ENCODE measurements at regions not wholly inside any gene's neighbourhood (a gene's known extent, or its start where the extent isn't known, plus 50 kb on each side); places are given as distances from the start of the nearest gene placed in this dataset.
A peak's percentile ranks its signal among the peaks of the same experiment; 100 is the strongest.

DNA sequence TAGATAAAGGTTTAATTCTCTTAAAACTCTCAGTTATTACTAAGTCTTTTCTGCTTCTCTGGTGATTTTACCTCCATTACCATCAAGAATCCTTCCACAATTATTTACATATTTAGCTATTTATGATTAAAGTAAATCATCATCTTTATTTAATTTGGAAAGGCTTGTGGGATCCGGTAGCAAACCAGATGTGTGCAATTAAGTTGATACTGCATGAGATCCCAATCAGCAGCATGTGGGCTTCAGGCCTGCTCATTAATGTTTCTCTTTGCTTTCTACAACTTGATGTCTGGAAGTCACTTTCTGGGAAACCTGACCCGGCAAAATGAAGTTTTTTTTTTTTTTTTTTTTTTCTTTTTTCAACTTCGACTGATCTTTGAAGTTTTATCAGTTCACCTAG is 558.4 kb upstream of the ANO5 start:
- TF ChIP-seq GLIS3 (CRISPR knock-in tag; IDR thresholded peaks at IDR 0.05) (no peak), RARB (CRISPR knock-in tag; IDR thresholded peaks at IDR 0.05) (no peak), ARNTL (CRISPR knock-in tag; IDR thresholded peaks at IDR 0.05; ENCODE audit: borderline replicate concordance, low read depth) (no peak), ZC3H10 (CRISPR knock-in tag; IDR thresholded peaks at IDR 0.05) (no peak), TOX (CRISPR knock-in tag; IDR thresholded peaks at IDR 0.05; ENCODE audit: borderline replicate concordance) (no peak), CSDC2 (CRISPR knock-in tag; IDR thresholded peaks at IDR 0.05) (no peak), OSR1 (CRISPR knock-in tag; IDR thresholded peaks at IDR 0.05) (no peak), ISL1 (CRISPR knock-in tag; IDR thresholded peaks at IDR 0.05) (no peak; the same call in 1 of the 2 replicates), BACH2 (CRISPR knock-in tag; IDR thresholded peaks at IDR 0.05; ENCODE audit: borderline replicate concordance) (no peak)
- TF ChIP-seq, protein P1, sequence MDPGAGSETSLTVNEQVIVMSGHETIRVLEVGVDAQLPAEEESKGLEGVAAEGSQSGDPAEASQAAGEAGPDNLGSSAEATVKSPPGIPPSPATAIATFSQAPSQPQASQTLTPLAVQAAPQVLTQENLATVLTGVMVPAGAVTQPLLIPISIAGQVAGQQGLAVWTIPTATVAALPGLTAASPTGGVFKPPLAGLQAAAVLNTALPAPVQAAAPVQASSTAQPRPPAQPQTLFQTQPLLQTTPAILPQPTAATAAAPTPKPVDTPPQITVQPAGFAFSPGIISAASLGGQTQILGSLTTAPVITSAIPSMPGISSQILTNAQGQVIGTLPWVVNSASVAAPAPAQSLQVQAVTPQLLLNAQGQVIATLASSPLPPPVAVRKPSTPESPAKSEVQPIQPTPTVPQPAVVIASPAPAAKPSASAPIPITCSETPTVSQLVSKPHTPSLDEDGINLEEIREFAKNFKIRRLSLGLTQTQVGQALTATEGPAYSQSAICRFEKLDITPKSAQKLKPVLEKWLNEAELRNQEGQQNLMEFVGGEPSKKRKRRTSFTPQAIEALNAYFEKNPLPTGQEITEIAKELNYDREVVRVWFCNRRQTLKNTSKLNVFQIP (CRISPR knock-in tag; IDR thresholded peaks at IDR 0.05; ENCODE audit: borderline replicate concordance, low read depth): no peak
- TF ChIP-seq, protein P2, sequence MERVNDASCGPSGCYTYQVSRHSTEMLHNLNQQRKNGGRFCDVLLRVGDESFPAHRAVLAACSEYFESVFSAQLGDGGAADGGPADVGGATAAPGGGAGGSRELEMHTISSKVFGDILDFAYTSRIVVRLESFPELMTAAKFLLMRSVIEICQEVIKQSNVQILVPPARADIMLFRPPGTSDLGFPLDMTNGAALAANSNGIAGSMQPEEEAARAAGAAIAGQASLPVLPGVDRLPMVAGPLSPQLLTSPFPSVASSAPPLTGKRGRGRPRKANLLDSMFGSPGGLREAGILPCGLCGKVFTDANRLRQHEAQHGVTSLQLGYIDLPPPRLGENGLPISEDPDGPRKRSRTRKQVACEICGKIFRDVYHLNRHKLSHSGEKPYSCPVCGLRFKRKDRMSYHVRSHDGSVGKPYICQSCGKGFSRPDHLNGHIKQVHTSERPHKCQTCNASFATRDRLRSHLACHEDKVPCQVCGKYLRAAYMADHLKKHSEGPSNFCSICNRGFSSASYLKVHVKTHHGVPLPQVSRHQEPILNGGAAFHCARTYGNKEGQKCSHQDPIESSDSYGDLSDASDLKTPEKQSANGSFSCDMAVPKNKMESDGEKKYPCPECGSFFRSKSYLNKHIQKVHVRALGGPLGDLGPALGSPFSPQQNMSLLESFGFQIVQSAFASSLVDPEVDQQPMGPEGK (CRISPR knock-in tag; IDR thresholded peaks at IDR 0.05; ENCODE audit: borderline replicate concordance): no peak
- TF ChIP-seq, protein P3, sequence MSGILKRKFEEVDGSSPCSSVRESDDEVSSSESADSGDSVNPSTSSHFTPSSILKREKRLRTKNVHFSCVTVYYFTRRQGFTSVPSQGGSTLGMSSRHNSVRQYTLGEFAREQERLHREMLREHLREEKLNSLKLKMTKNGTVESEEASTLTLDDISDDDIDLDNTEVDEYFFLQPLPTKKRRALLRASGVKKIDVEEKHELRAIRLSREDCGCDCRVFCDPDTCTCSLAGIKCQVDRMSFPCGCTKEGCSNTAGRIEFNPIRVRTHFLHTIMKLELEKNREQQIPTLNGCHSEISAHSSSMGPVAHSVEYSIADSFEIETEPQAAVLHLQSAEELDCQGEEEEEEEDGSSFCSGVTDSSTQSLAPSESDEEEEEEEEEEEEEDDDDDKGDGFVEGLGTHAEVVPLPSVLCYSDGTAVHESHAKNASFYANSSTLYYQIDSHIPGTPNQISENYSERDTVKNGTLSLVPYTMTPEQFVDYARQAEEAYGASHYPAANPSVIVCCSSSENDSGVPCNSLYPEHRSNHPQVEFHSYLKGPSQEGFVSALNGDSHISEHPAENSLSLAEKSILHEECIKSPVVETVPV (CRISPR knock-in tag; IDR thresholded peaks at IDR 0.05): no peak
- TF ChIP-seq, protein P4, sequence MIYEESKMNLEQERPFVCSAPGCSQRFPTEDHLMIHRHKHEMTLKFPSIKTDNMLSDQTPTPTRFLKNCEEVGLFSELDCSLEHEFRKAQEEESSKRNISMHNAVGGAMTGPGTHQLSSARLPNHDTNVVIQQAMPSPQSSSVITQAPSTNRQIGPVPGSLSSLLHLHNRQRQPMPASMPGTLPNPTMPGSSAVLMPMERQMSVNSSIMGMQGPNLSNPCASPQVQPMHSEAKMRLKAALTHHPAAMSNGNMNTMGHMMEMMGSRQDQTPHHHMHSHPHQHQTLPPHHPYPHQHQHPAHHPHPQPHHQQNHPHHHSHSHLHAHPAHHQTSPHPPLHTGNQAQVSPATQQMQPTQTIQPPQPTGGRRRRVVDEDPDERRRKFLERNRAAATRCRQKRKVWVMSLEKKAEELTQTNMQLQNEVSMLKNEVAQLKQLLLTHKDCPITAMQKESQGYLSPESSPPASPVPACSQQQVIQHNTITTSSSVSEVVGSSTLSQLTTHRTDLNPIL (CRISPR knock-in tag; IDR thresholded peaks at IDR 0.05; ENCODE audit: low read depth): no peak
- TF ChIP-seq, protein P5, sequence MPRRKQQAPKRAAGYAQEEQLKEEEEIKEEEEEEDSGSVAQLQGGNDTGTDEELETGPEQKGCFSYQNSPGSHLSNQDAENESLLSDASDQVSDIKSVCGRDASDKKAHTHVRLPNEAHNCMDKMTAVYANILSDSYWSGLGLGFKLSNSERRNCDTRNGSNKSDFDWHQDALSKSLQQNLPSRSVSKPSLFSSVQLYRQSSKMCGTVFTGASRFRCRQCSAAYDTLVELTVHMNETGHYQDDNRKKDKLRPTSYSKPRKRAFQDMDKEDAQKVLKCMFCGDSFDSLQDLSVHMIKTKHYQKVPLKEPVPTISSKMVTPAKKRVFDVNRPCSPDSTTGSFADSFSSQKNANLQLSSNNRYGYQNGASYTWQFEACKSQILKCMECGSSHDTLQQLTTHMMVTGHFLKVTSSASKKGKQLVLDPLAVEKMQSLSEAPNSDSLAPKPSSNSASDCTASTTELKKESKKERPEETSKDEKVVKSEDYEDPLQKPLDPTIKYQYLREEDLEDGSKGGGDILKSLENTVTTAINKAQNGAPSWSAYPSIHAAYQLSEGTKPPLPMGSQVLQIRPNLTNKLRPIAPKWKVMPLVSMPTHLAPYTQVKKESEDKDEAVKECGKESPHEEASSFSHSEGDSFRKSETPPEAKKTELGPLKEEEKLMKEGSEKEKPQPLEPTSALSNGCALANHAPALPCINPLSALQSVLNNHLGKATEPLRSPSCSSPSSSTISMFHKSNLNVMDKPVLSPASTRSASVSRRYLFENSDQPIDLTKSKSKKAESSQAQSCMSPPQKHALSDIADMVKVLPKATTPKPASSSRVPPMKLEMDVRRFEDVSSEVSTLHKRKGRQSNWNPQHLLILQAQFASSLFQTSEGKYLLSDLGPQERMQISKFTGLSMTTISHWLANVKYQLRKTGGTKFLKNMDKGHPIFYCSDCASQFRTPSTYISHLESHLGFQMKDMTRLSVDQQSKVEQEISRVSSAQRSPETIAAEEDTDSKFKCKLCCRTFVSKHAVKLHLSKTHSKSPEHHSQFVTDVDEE (CRISPR knock-in tag; IDR thresholded peaks at IDR 0.05): peak; percentile 74
